GM12878 (cell line): ENCODE measurements at regions not wholly inside any gene's neighbourhood (a gene's known extent, or its start where the extent isn't known, plus 50 kb on each side); places are given as distances from the start of the nearest gene placed in this dataset.

ENCODE experiments used
- ATAC-seq: fragments of 200-7000 bp; cut with Tn5 transposase; 3 replicates; pipeline ENCODE4 v1.9.1; 2020; ENCODE audit warnings: mild to moderate bottlenecking, moderate library complexity
- BruUV-seq: library from RNA; stranded (reverse); fragments of 400-500 nt; replicated peaks from 2 replicates; lab custom pipeline; 2021; lab: Mats Ljungman, UMichigan
- CTCF ChIA-PET: fragments of 300-600 bp; sonication (Branson Sonifier 250); formaldehyde crosslinking; extraction: SDS; loops from one replicate; lab custom pipeline; 2021; ENCODE audit warnings: inconsistent platforms; lab: Yijun Ruan, JAX
- POLR2A ChIA-PET: fragments of 350-600 bp; formaldehyde crosslinking; extraction: SDS; loops from one replicate; lab custom pipeline; 2021; ENCODE audit warnings: inconsistent platforms; lab: Charles Lee
- RAD21 ChIA-PET: fragments of 300-600 bp; sonication (Branson Sonifier 250); formaldehyde crosslinking; loops from one replicate; lab custom pipeline; 2023; ENCODE audit warnings: antibody characterized with exemption; ENCODE audit not compliant: unreplicated experiment; lab: Charles Lee
- SMC1A ChIA-PET: fragments of 300-600 bp; sonication (Branson Sonifier 250); formaldehyde crosslinking; loops from one replicate; lab custom pipeline; 2023; ENCODE audit not compliant: unreplicated experiment, uncharacterized antibody; lab: Charles Lee
- DNase-seq: peaks from one replicate; pipeline ENCODE4 v3.0.0-alpha.2; 2011; ENCODE audit warnings: low read depth, low spot score
- FAIRE-seq: peaks from 3 replicates; lab custom pipeline; 2011; peaks lifted over from hg19 to GRCh38; lab: Jason Lieb, UNC
- H2AFZ ChIP-seq: 2 replicates; pipeline ENCODE4 v1.6.0; 2011; ENCODE audit warnings: low read depth, low read length, control low read depth; ENCODE audit not compliant: control insufficient read depth
- H3K27ac ChIP-seq: 2 replicates; pipeline ENCODE4 v1.5.1; 2011; ENCODE audit warnings: control low read depth; ENCODE audit not compliant: control insufficient read depth, insufficient read depth
- H3K27me3 ChIP-seq, 2 experiments: replicated peaks in 1 of 2; 2 replicates each; pipeline versions ENCODE4 v1.6.0 to v1.6.1; 2011; ENCODE audit warnings: low read length in 1 of 2; ENCODE audit not compliant: control insufficient read depth in 2 of 2, insufficient read depth in 2 of 2
- H3K36me3 ChIP-seq, 2 experiments: 2 replicates each; pipeline ENCODE4 v1.5.1; 2011; ENCODE audit warnings: low read length in 1 of 2; ENCODE audit not compliant: control insufficient read depth in 2 of 2, insufficient read depth in 2 of 2
- H3K4me1 ChIP-seq: 2 replicates; pipeline ENCODE4 v1.6.1; 2011; ENCODE audit warnings: mild to moderate bottlenecking, low read length, moderate library complexity, mixed read lengths; ENCODE audit not compliant: control insufficient read depth, insufficient read depth
- H3K4me2 ChIP-seq: 2 replicates; pipeline ENCODE4 v1.6.0; 2011; ENCODE audit warnings: control low read depth; ENCODE audit not compliant: control insufficient read depth, insufficient read depth
- H3K4me3 ChIP-seq: fragments of 200-600 bp; sonication (generic); 2 replicates; pipeline ENCODE4 v1.5.1; 2016
- H3K79me2 ChIP-seq: 2 replicates; pipeline ENCODE4 v1.6.0; 2011; ENCODE audit warnings: low read length; ENCODE audit not compliant: control insufficient read depth, insufficient read depth
- H3K9ac ChIP-seq: 2 replicates; pipeline ENCODE4 v1.8.0; 2011; ENCODE audit warnings: low read length, control low read depth, mixed read lengths; ENCODE audit not compliant: control insufficient read depth, insufficient read depth
- H3K9me3 ChIP-seq: replicated peaks from 3 replicates; pipeline ENCODE4 v1.5.1; 2011; ENCODE audit warnings: mild to moderate bottlenecking, low read length; ENCODE audit not compliant: control insufficient read depth, insufficient read depth
- H4K20me1 ChIP-seq: 2 replicates; pipeline ENCODE4 v1.6.0; 2011; ENCODE audit not compliant: control insufficient read depth, insufficient read depth
- BRCA1 ChIP-seq: IDR thresholded peaks from 2 replicates; pipeline ENCODE4 v1.6.1; 2011; ENCODE audit warnings: low read depth, low read length, improper control_type of control experiment
- CBFB ChIP-seq: IDR thresholded peaks from 2 replicates; pipeline ENCODE4 v1.6.1; 2016; ENCODE audit warnings: antibody characterized with exemption, low read depth
- ELK1 ChIP-seq: IDR thresholded peaks from 2 replicates; pipeline ENCODE4 v1.6.1; 2012; ENCODE audit warnings: low read depth, low read length, improper control_type of control experiment
- IKZF1 ChIP-seq: fragments of 450-650 bp; conservative IDR thresholded peaks from 2 replicates; pipeline ENCODE4 v1.6.1; 2017; ENCODE audit warnings: antibody characterized with exemption, mild to moderate bottlenecking
- NFXL1 ChIP-seq: fragments of 450-650 bp; IDR thresholded peaks from 2 replicates; pipeline ENCODE4 v1.6.1; 2017; ENCODE audit warnings: antibody characterized with exemption, mild to moderate bottlenecking, borderline replicate concordance
- NR2C2 ChIP-seq: IDR thresholded peaks from 2 replicates; pipeline ENCODE4 v1.6.1; 2011; ENCODE audit warnings: borderline replicate concordance, low read depth; ENCODE audit not compliant: control insufficient read depth, insufficient read length
- RFX5 ChIP-seq: IDR thresholded peaks from 2 replicates; pipeline ENCODE4 v1.6.1; 2011; ENCODE audit warnings: low read depth, low read length, improper control_type of control experiment
- SMC3 ChIP-seq: IDR thresholded peaks from 2 replicates; pipeline ENCODE4 v1.6.1; 2011; ENCODE audit warnings: low read length, improper control_type of control experiment, borderline replicate concordance
- SP1 ChIP-seq: IDR thresholded peaks from one replicate; pipeline ENCODE4 v1.6.1; 2011; ENCODE audit warnings: low read depth, low read length
- SRF ChIP-seq, 2 experiments: IDR thresholded peaks; 2 replicates each; pipeline ENCODE4 v1.6.1; 2011; ENCODE audit warnings: low read depth in 2 of 2, low read length in 2 of 2, mild to moderate bottlenecking in 1 of 2, moderate library complexity in 1 of 2
- TCF3 ChIP-seq: IDR thresholded peaks from 2 replicates; pipeline ENCODE4 v1.6.1; 2012; ENCODE audit warnings: low read depth, mild to moderate bottlenecking, low read length, borderline replicate concordance; ENCODE audit not compliant: insufficient read depth
- USF1 ChIP-seq: IDR thresholded peaks from 2 replicates; pipeline ENCODE4 v1.6.1; 2011; ENCODE audit warnings: borderline replicate concordance, low read depth, mild to moderate bottlenecking, moderate library complexity, mixed read lengths, low read length; ENCODE audit not compliant: insufficient read depth; ENCODE audit errors: extremely low read length
- ZZZ3 ChIP-seq: IDR thresholded peaks from 2 replicates; pipeline ENCODE4 v1.6.1; 2011; ENCODE audit warnings: low read depth; ENCODE audit not compliant: control insufficient read depth, insufficient read length
- WGBS: methylation state at CpG from one replicate; pipeline ENCODE4 v1.1.6; 2016; ENCODE audit warnings: low lambda C conversion rate; ENCODE audit not compliant: insufficient replicate concordance, insufficient coverage; ENCODE audit errors: missing lambda C conversion rate; 5-methylcytosine and 5-hydroxymethylcytosine counted together
- in situ Hi-C: fragments of 300-500 bp; cut with MboI; formaldehyde crosslinking; loops from 9 replicates; pipeline ENCODE4 v1.14.3; 2018; ENCODE audit warnings: mixed read lengths
- intact Hi-C: fragments of 100-400 bp; cut with micrococcal nuclease; formaldehyde crosslinking; loops from one replicate; pipeline ENCODE4 v1.14.2; 2022; ENCODE audit not compliant: unreplicated experiment

GRCh38 chr15:95442107-95442719, 888.3 kb upstream of the NR2F2 start:
- FAIRE-seq (no peak), DNase-seq (no peak), ATAC-seq (no peak)
- SMC1A ChIA-PET: interaction anchor here (1.0 to 1.9 kb wide), 5 partner anchors 8 to 306 kb away, joined by 3 to 5 read pairs (median 4); no protein-coding TSS in a partner anchor
- Histone ChIP-seq H3K79me2 (no peaks in the 10 kb centered on the region), H3K9ac (no peak overlapping the region), H3K4me2 (no peak overlapping the region), H3K27ac (no peak overlapping the region), H4K20me1 (no peaks in the 10 kb centered on the region), H2AFZ (no peak overlapping the region), H3K36me3 (no peaks in the 10 kb centered on the region), H3K4me3 (no peak overlapping the region), H3K27me3 (no peaks in the 10 kb centered on the region), H3K9me3 (no peaks in the 10 kb centered on the region; the same call in 2 of the 3 replicates), H3K4me1 (no peaks in the 10 kb centered on the region)
- no peak for TF ChIP-seq SMC3
- TF ChIP-seq SRF (IDR thresholded peaks at IDR 0.05; ENCODE audit: low read depth in 2 of 2, low read length in 2 of 2): no peak
- no peak for TF ChIP-seq RFX5
- no peak for TF ChIP-seq ZZZ3
- TF ChIP-seq SP1: no peak
- no peak for TF ChIP-seq CBFB
- no peak for TF ChIP-seq USF1
- TF ChIP-seq ELK1: no peak
- no peak for TF ChIP-seq TCF3
- no peak for TF ChIP-seq NFXL1
- TF ChIP-seq NR2C2: no peak
- TF ChIP-seq BRCA1: no peak
- no peak for TF ChIP-seq IKZF1
- BruUV-seq: no TSS peak
- WGBS: 27% methylated on average over 7 of the region's 7 CpGs
- RAD21 ChIA-PET: no interaction called here
- POLR2A ChIA-PET: no interaction called here
- in situ Hi-C loops (no loop called here), intact Hi-C loops (no loop called here)
- CTCF ChIA-PET: interaction anchor here (0.6 kb wide), 1 partner anchor 10 kb away, joined by 3 read pairs; no protein-coding TSS in a partner anchor
